ENCODE measurements at regions not wholly inside any gene's neighbourhood (a gene's known extent, or its start where the extent isn't known, plus 50 kb on each side); places are given as distances from the start of the nearest gene placed in this dataset.
"Not testable (repeated sequence)": the region's sequence is repeated elsewhere in the genome, so short reads cannot be mapped to it uniquely, and the experiment has no call there.

DNA sequence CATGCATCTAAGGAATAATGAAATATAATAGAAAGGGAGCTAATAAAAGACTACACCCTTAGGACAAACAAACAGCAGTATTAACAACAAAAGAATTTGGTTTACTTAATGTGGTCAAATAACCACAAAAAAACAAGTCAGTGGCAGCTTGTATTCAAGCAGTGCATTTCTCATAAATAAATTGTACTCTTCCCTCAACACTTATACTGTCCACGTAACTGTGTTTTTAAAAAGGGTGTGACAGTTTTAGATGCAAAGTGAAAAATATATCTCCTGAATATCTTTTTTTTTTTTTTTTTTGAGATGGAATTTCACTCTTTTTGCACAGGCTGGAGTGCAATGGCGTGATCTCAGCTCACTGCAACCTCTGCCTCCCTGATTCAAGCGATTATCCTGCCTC, 698.2 kb upstream of the CADM2 start:
- no peak for DNase-seq

DNA sequence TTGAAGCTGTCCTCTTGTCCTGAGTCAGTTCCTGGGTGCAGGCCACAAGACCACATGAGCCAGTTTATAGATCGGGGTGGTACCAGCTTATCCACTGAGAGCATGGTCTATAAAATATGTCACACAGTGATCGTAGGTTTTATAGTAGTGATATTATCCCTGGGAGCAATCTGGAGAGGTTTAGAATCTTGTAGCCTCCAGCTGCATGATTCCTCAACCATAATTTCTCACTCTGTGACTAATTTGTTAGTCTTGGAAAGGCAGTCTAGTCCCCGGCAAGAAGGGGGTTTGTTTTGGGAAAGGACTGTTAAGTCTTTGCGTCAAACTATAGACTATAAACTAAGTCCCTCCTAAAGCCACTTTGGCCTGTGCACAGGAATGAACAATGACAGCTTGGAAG, 693.0 kb upstream of the CADM2 start:
- no peak for DNase-seq

- no peak for DNase-seq
Measured at GRCh38 chr3:84275532-84275931, 683.3 kb upstream of the CADM2 start.

DNA sequence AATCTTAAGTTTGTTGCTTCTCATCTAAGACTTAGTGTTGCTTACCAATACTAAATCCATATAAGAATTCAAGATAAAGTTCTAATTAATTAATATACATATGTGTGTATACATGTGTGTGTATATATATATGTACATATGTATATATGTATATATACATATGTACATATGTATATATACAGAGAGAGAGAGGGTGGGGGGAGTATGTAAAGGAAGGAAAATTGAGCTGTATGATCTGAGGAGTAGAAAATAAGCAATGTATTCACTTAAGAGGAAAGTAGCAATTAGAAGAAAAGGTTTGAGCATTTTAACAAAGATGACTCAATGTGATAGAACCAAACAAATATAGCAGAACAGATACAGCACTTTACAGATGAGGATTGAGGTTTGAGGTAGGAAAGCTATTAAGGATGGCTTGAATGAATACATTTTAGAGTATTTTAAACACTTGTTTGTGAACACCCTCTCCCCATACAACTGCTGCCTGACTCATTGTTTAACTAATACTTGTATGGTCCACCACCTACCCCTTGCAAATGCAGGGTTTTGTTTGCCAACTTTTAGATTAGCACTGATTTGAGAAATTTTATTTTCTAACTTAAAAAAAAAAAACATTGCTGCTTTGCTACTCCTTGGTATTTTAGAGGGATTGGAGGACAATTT, 681.1 kb upstream of the CADM2 start:
- DNase-seq = no peak

- no peak for DNase-seq
Measured at GRCh38 chr3:84292128-84292527, 666.7 kb upstream of the CADM2 start.

DNA sequence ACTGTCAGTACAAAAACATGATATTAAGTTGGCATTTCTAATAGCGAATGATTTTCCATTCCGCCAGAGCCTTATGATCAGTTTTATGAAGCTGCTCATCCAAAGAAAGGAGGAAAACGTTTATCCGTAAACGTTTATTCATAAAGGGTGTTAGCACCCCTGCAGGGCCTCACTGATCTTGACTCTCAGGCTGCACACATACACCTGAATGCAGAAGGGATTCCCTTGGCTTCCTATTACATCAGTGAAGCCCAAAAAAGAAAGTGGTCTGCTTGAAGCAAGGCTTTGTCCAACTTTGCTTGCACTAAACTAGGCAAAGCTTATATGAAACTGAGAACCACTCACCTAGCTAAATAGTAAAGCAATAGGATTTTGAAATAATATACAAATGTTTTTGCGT, 659.5 kb upstream of the CADM2 start:
- DNase-seq = no peak

- no peak for DNase-seq
Measured at GRCh38 chr3:84304214-84304613, 654.6 kb upstream of the CADM2 start.

GRCh38 chr3:84307339-84307738, 651.5 kb upstream of the CADM2 start:
- no peak for DNase-seq

- no peak for DNase-seq
Measured at GRCh38 chr3:84308379-84308778, 650.4 kb upstream of the CADM2 start.

DNA sequence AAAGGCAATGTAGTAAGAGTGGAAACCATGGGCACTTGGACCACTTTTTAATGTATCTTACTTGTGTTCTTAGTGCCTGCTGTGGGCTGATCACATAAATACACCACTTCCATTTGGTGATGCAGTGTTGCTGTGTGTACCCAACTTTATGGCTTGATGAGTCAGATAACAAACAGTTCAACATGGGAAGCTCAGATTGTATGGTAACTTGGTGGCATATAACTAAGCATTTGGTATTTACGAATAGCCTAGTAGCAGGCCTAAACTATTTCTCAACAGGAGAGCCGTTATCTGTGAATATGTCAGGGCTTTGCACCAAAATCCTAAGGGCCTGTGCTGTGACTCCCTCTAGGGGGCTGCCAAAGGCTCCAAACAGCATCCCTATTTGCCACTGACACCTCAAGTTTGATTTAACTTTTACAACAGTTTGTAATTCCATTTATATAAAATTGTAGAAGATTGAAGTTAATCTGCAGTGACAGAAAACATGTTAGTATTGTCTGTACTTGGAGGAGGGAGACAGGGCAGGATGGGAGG, 640.4 kb upstream of the CADM2 start:
- no peak for DNase-seq

DNA sequence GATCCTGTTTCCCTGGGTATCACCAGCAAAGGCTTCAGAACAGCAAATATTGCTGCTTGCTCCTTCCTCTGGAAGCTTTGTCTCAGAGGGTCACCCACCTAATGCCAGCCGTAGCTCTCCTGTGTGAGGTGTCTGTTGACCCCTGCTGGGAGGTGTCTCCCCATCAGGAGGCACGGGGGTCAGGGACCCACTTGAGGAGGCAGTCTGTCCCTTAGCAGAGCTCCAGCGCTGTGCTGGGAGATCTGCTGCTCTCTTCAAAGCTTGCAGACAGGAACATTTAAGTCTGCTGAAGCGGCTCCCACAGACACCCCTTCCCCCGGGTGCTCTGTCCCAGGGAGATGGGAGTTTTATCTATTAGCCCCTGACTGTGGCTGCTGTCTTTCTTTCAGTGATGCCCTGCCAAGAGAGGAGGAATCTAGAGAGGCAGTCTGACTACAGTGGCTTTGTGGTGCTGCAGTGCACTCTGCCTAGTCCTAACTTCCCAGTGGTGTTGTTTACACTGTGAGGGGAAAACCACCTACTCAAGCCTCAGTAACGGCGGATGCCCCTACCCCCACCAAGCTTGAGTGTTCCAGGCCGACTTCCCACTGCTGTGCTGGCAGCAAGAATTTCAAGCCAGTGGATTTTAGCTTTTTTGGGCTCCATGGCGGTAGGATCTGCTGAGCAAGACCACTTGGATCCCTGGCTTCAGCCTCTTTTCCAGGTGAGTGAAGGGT, 593.1 kb upstream of the CADM2 start:
- DNase-seq = not testable (repeated sequence)

Data from skin of body (tissue), 1 donor.